SH-SY5Y (cell line): ENCODE measurements at regions not wholly inside any gene's neighbourhood (a gene's known extent, or its start where the extent isn't known, plus 50 kb on each side); places are given as distances from the start of the nearest gene placed in this dataset.

ENCODE experiments used
- GATA2 ChIP-seq: IDR thresholded peaks from 2 replicates; pipeline ENCODE4 v1.6.1; 2011; ENCODE audit warnings: mild to moderate bottlenecking, low read depth, low read length
- GATA3 ChIP-seq: IDR thresholded peaks from 2 replicates; pipeline ENCODE4 v1.6.1; 2011; ENCODE audit warnings: low read depth, mild to moderate bottlenecking, low read length, moderate library complexity

DNA sequence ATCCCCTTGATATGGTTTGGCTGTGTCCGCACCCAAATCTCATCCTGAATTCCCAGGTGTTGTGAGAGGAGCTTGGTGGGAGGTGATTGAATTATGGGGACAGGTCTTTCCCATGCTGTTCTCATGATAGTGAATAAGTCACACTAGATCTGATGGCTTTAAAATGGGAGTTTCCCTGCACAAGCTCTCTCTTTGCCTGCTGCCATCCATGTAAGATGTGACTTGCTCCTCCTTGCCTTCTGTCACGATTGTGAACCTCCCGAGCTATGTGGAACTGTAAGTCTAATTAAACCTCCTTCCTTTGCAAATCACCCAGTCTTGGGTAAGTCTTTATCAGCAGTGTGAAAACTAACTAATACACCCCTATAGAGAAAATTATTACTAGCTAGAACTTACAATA, 959.5 kb upstream of the ADGRL2 start:
- TF ChIP-seq GATA3 (no peak), GATA2 (no peak)

GRCh38 chr1:80837066-80837465, 963.7 kb upstream of the ADGRL2 start:
- TF ChIP-seq GATA3 (no peak), GATA2 (no peak)

DNA sequence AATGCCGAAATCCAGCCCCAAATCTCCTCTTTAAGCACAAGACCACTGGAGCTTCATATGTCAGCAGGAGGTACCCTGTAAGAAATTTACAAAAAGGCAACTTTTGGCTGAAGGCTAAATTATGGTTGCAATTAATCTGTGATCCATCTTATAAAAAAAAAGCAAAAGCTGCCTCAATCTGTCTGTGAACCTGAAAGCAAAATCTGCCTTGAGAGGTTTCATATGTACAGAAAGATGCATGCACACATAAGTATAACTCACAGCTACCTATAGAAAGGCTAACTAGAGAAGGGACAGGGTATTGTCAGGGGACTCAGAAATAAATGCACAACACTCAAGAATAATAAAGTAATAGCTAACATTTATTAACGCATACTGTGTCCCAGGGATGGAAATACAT, 964.2 kb upstream of the ADGRL2 start:
- no peak for TF ChIP-seq GATA2
- TF ChIP-seq GATA3: no peak

DNA sequence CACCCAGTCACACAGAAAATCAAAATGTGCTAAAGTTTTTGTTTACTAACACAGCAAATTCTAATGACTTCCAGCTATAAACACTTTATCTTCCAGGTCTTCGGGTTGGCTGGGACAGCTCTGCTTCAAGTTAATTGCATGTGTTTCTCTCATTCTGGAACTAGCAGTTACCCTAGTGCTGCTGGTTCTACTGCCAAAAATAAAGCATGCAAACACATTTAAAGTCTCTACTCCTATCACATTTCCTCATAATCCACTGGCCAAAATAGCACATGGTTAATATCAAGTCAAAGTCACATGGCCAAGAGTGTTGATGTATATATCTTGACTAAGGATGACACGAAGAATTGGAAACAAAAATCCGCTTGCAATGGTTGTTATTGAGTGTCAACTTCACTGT, 973.1 kb upstream of the ADGRL2 start:
- TF ChIP-seq GATA2 (no peak), GATA3 (no peak)

DNA sequence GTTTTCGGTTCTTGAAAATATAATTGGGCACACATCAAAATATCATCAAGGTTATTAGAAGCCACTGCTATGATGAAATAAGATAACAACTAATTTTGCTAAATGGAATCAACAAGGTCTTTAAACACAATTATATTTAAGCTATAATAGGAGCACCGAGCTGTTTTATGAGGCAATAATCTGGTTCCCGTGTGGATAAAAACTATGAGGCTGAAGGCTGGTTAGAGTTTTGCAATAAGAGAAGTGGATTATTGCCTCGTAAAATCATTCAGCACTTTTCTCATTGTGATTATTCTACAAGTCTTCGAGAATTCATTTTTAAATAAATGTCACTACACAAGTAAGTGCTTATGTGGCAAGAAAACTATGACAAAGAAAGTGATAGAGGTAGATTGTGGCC, 975.7 kb upstream of the ADGRL2 start:
- TF ChIP-seq GATA3: no peak
- no peak for TF ChIP-seq GATA2

DNA sequence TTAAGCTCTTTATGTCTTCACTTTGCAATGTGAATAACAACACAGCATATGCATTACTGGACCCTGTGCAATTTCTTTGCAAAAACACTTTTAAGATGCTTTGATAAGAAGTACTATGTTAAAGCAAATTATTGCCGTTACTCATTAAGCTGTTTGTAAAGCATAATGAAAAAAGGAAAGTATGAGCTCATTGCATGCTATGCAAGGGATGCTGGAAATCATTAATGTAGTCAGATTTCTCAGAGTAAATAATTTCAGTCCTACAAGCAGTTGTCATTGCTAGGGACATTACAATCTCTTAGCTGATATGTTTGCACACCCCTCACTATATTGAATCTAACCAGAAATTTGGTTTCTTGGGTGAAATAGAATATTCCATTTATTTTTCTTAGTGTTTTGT, 982.5 kb upstream of the ADGRL2 start:
- TF ChIP-seq GATA3 (no peak), GATA2 (no peak)

- TF ChIP-seq GATA2 (no peak), GATA3 (no peak)
These were observed 992.8 kb upstream of the ADGRL2 start for GRCh38 chr1:80807981-80808380.

GRCh38 chr1:80806431-80806830, 994.3 kb upstream of the ADGRL2 start:
- TF ChIP-seq GATA2 (no peak), GATA3 (no peak)

- TF ChIP-seq GATA2: no peak
- no peak for TF ChIP-seq GATA3
These were observed 999.0 kb upstream of the ADGRL2 start for GRCh38 chr1:80801695-80802094.

- TF ChIP-seq GATA2: no peak
- TF ChIP-seq GATA3: no peak
These were observed 1001.3 kb upstream of the ADGRL2 start for GRCh38 chr1:80799457-80799856.

DNA sequence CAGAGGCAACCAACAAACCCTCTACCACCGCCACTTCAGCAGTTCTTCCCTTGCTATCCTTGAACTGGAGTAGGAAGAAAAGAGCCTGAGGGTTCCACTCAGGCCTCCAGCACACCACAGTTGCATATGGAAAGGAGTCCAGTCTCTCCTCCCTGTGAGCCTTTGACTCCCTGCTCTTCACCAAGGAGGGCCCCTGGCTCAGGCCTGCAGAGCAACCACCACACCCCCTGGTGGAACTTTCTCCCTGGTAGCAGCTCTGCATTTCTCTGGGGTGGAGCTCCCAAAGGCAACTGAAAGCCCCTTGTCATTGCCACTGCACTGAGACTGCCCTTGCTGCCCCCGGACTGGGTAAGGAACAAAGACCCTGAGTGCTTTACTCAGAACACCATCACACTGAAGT, 1021.5 kb upstream of the ADGRL2 start:
- TF ChIP-seq GATA2 (no peak), GATA3 (no peak)

DNA sequence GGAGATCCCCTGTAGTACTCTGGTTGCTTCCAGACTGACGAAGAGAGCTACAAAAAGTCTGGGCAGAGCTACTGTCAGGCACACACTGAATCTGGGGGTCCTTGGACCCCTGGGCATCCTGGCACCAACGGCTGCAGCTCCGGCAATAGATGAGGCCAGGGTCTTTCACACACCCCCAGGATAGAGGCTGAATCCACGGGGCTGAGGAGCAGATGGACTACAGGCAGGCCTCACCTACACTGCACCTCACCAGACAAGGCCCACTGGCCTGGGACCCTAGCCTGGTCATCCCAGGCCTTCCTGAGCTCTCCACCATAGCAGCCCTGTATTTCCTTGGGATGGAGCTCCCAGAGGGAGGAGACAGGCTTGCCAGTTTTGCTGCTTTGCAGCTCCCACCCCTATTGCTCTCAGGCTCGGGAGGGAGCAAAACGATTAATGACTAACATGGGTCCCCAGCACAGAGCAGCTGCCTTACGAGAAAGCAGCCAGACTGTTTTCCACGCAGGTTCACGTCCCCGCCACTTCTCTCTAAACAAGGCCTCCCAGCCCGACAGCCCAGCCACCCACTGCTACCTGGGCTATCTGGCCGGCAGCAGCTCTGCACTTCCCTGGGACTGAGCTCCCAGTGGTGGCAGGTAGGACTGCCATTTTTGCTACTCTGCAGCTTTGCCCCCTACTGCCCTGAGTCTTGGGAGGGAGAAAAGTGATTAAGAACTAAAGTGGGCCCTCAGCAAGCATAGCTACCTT, 1022.5 kb upstream of the ADGRL2 start:
- TF ChIP-seq GATA3 (no peak), GATA2 (no peak)

DNA sequence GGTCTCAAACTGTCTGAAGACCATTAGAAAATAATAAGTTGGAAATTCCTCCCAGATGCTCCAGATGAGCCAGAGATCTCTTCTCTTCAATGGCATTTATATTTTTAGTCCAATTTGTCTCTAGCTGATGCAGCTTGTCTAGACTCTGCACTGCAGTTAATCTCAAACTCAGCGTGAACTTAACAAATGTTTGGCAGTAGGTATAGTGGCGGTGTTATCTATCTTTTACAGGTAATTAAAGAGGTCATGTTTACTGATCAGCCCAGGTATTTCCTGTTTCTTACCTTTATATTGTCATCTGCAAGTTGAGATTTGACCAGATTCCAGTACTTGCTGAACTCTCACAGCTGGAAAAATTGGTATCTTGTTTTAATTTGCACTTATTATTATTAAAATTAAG, 1024.5 kb upstream of the ADGRL2 start:
- TF ChIP-seq GATA3 (no peak), GATA2 (no peak)

- TF ChIP-seq GATA3 (no peak), GATA2 (no peak)
These were observed 1031.5 kb upstream of the ADGRL2 start for GRCh38 chr1:80769208-80769750.

- no peak for TF ChIP-seq GATA2
- TF ChIP-seq GATA3: no peak
These were observed 1033.0 kb upstream of the ADGRL2 start for GRCh38 chr1:80767711-80768110.
